Testis (tissue), 2 donors: ENCODE measurements at regions not wholly inside any gene's neighbourhood (a gene's known extent, or its start where the extent isn't known, plus 50 kb on each side); places are given as distances from the start of the nearest gene placed in this dataset.

Source experiments
- POLR2A ChIP-seq: fragments of 450-650 bp; IDR thresholded peaks from one replicate; pipeline ENCODE4 v1.6.1; 2017; ENCODE audit warnings: antibody characterized with exemption, mild to moderate bottlenecking, moderate library complexity
- TF ChIP-seq, protein P1 (sequence below), 3 experiments: fragments of 450-650 bp in 2 of 3; fragments of 200-600 bp in 1 of 3; sonication (generic) in 1 of 3; IDR thresholded peaks; one replicate each; pipeline ENCODE4 v1.5.1; 2016 to 2019; ENCODE audit warnings: antibody characterized with exemption in 3 of 3, mild to moderate bottlenecking in 2 of 3, moderate library complexity in 1 of 3

DNA sequence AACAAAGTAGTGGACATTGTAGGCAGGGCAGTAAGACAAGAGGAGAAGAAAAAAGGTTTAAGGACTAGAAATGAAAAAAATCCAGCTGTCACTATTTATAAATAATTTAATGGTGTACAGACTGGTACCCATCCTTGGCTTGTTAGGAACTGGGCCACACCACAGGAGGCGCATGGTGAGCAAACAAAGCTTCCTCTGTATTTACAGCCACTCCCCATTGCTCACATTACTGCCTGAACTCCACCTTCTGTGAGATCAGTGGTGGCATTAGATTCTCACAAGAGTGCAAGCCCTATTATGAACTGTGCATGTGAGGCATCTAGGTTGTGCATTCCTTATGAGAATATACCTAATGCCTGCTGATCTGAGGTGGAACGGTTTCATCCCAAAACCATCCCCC, 62.6 kb upstream of the DMAC1 start:
- TF ChIP-seq, protein P1, sequence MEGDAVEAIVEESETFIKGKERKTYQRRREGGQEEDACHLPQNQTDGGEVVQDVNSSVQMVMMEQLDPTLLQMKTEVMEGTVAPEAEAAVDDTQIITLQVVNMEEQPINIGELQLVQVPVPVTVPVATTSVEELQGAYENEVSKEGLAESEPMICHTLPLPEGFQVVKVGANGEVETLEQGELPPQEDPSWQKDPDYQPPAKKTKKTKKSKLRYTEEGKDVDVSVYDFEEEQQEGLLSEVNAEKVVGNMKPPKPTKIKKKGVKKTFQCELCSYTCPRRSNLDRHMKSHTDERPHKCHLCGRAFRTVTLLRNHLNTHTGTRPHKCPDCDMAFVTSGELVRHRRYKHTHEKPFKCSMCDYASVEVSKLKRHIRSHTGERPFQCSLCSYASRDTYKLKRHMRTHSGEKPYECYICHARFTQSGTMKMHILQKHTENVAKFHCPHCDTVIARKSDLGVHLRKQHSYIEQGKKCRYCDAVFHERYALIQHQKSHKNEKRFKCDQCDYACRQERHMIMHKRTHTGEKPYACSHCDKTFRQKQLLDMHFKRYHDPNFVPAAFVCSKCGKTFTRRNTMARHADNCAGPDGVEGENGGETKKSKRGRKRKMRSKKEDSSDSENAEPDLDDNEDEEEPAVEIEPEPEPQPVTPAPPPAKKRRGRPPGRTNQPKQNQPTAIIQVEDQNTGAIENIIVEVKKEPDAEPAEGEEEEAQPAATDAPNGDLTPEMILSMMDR (IDR thresholded peaks at IDR 0.05), result no peak
- no peak for TF ChIP-seq POLR2A
